SK-N-SH (cell line): ENCODE measurements at regions not wholly inside any gene's neighbourhood (a gene's known extent, or its start where the extent isn't known, plus 50 kb on each side); places are given as distances from the start of the nearest gene placed in this dataset.

Experiments
- CTCF ChIA-PET: fragments of 300-600, 350-600 bp; formaldehyde crosslinking; extraction: SDS; loops from one replicate; lab custom pipeline; 2021; lab: Yijun Ruan, JAX
- POLR2A ChIA-PET: fragments of 350-600 bp; sonication (Branson Sonifier 250); formaldehyde crosslinking; extraction: SDS; loops from one replicate; lab custom pipeline; 2020; ENCODE audit warnings: antibody characterized with exemption, inconsistent platforms; lab: Yijun Ruan, JAX
- DNase-seq: peaks from one replicate; pipeline ENCODE4 v3.0.0; 2012
- H2AFZ ChIP-seq: fragments of 200-600 bp; sonication (generic); 2 replicates; pipeline ENCODE4 v1.8.1; 2016; ENCODE audit warnings: antibody characterized with exemption, mild to moderate bottlenecking, low read depth
- H3F3A ChIP-seq: fragments of 200-600 bp; sonication (generic); replicated peaks from 2 replicates; pipeline ENCODE3; 2016; ENCODE audit warnings: antibody characterized with exemption, mild to moderate bottlenecking; ENCODE audit not compliant: insufficient read depth
- H3K27ac ChIP-seq, 2 experiments: fragments of 200-500 bp in 1 of 2; fragments of 200-600 bp in 1 of 2; sonication (Bioruptor generic) in 1 of 2; sonication (generic), shearing (Covaris generic) in 1 of 2; 2 replicates each; pipeline versions ENCODE4 v1.5.1 to v1.6.1; 2014 to 2016; ENCODE audit warnings: low read depth in 2 of 2, inconsistent platforms in 1 of 2, low read length in 1 of 2, mild to moderate bottlenecking in 1 of 2, mixed read lengths in 1 of 2
- H3K27me3 ChIP-seq: fragments of 200-600 bp; sonication (generic), shearing (Covaris generic); 2 replicates; pipeline ENCODE4 v1.6.1; 2016; ENCODE audit warnings: mixed run types; ENCODE audit not compliant: insufficient read depth
- H3K36me3 ChIP-seq, 2 experiments: fragments of 200-500 bp in 1 of 2; fragments of 200-600 bp in 1 of 2; sonication (Bioruptor generic) in 1 of 2; sonication (generic) in 1 of 2; replicated peaks in 1 of 2; 2 replicates each; pipeline versions ENCODE3 to v1.5.1; 2014 to 2016; ENCODE audit warnings: low read length in 1 of 2, mild to moderate bottlenecking in 1 of 2; ENCODE audit not compliant: insufficient read depth in 2 of 2, control insufficient read depth in 1 of 2
- H3K4me1 ChIP-seq, 2 experiments: fragments of 200-500 bp in 1 of 2; fragments of 200-600 bp in 1 of 2; sonication (Bioruptor generic) in 1 of 2; sonication (generic), shearing (Covaris generic) in 1 of 2; 2 replicates each; pipeline versions ENCODE4 v1.5.1 to v1.6.1; 2014 to 2016; ENCODE audit warnings: low read depth in 1 of 2, low read length in 1 of 2, mixed run types in 1 of 2; ENCODE audit not compliant: insufficient read depth in 2 of 2, control insufficient read depth in 1 of 2
- H3K4me2 ChIP-seq: fragments of 200-600 bp; sonication (generic), shearing (Covaris generic); 2 replicates; pipeline ENCODE4 v1.6.1; 2017; ENCODE audit warnings: mixed run types
- H3K4me3 ChIP-seq, 2 experiments: fragments of 200-500 bp in 1 of 2; fragments of 200-600 bp in 1 of 2; sonication (Bioruptor generic) in 1 of 2; sonication (generic), shearing (Covaris generic) in 1 of 2; 2 replicates each; pipeline versions ENCODE4 v1.5.1 to v1.8.1; 2014 to 2016; ENCODE audit warnings: low read depth in 2 of 2, inconsistent platforms in 1 of 2, low read length in 1 of 2, mild to moderate bottlenecking in 1 of 2, mixed read lengths in 1 of 2, moderate library complexity in 1 of 2
- H3K79me2 ChIP-seq: fragments of 200-600 bp; sonication (generic); 2 replicates; pipeline ENCODE4 v1.8.1; 2017; ENCODE audit warnings: mild to moderate bottlenecking; ENCODE audit not compliant: insufficient read depth
- H3K9ac ChIP-seq: fragments of 200-600 bp; sonication (generic); 2 replicates; pipeline ENCODE4 v1.6.1; 2017; ENCODE audit warnings: mixed run types
- H3K9me2 ChIP-seq: fragments of 200-600 bp; sonication (generic); 2 replicates; pipeline ENCODE4 v1.6.1; 2017; ENCODE audit warnings: mixed run types
- H3K9me3 ChIP-seq: fragments of 200-600 bp; sonication (generic); 2 replicates; pipeline ENCODE4 v1.6.1; 2017; ENCODE audit warnings: mixed run types, mild to moderate bottlenecking, moderate library complexity
- H4K20me1 ChIP-seq: fragments of 200-600 bp; sonication (generic); 2 replicates; pipeline ENCODE4 v1.6.1; 2017; ENCODE audit warnings: mild to moderate bottlenecking, mixed run types; ENCODE audit not compliant: insufficient read depth
- FOSL2 ChIP-seq: IDR thresholded peaks from 2 replicates; pipeline ENCODE4 v1.4.0; 2012; ENCODE audit warnings: low read depth, mild to moderate bottlenecking, moderate library complexity, borderline replicate concordance
- FOXM1 ChIP-seq: IDR thresholded peaks from 2 replicates; pipeline ENCODE4 v1.4.0; 2012; ENCODE audit warnings: low read depth, mild to moderate bottlenecking
- GABPA ChIP-seq: IDR thresholded peaks from 2 replicates; pipeline ENCODE4 v1.4.0; 2012; ENCODE audit warnings: low read depth, mild to moderate bottlenecking
- MXI1 ChIP-seq: IDR thresholded peaks from 2 replicates; pipeline ENCODE4 v1.6.1; 2012; ENCODE audit warnings: mild to moderate bottlenecking, low read depth, low read length, improper control_type of control experiment
- NFIC ChIP-seq: IDR thresholded peaks from 2 replicates; pipeline ENCODE4 v1.4.0; 2012; ENCODE audit warnings: borderline replicate concordance
- NRF1 ChIP-seq: IDR thresholded peaks from 2 replicates; pipeline ENCODE4 v1.6.1; 2012; ENCODE audit warnings: low read depth, mild to moderate bottlenecking, low read length
- RAD21 ChIP-seq: IDR thresholded peaks from 2 replicates; pipeline ENCODE4 v1.6.1; 2012; ENCODE audit warnings: mild to moderate bottlenecking, low read length
- RCOR1 ChIP-seq: fragments of 150-350 bp; IDR thresholded peaks from 2 replicates; pipeline ENCODE4 v1.6.1; 2017; ENCODE audit warnings: antibody characterized with exemption, low read length
- RFX5 ChIP-seq: IDR thresholded peaks from 2 replicates; pipeline ENCODE4 v1.6.1; 2012; ENCODE audit warnings: mild to moderate bottlenecking, improper control_type of control experiment, low read length
- RXRA ChIP-seq: IDR thresholded peaks from 2 replicates; pipeline ENCODE4 v1.4.0; 2012; ENCODE audit warnings: low read depth, mild to moderate bottlenecking, borderline replicate concordance
- SIN3A ChIP-seq: IDR thresholded peaks from 2 replicates; pipeline ENCODE4 v1.6.1; 2012; ENCODE audit warnings: low read depth, mild to moderate bottlenecking, low read length, moderate library complexity, borderline replicate concordance
- SMC3 ChIP-seq: IDR thresholded peaks from 2 replicates; pipeline ENCODE4 v1.6.1; 2012; ENCODE audit warnings: low read depth, low read length, improper control_type of control experiment
- TAF1 ChIP-seq: IDR thresholded peaks from 2 replicates; pipeline ENCODE4 v1.6.1; 2012; ENCODE audit warnings: low read depth, mild to moderate bottlenecking, low read length, moderate library complexity, borderline replicate concordance
- WGBS: methylation state at CpG from one replicate; pipeline ENCODE4 v1.1.6; 2017; ENCODE audit warnings: low lambda C conversion rate; 5-methylcytosine and 5-hydroxymethylcytosine counted together
- TF ChIP-seq, protein P1 (sequence below): IDR thresholded peaks from 2 replicates; pipeline ENCODE4; 2012
- TF ChIP-seq, protein P2 (sequence below): fragments of 200-600 bp; sonication (generic); IDR thresholded peaks from 2 replicates; pipeline ENCODE4 v1.6.1; 2017; ENCODE audit warnings: antibody characterized with exemption, mild to moderate bottlenecking, moderate library complexity

- H3K36me3 ChIP-seq: no peaks in the 10 kb centered on the region
- TF ChIP-seq NRF1 (no peak), MXI1 (no peak), SIN3A (no peak), RXRA (no peak)
- no peaks in the 10 kb centered on the region for H3K9me3 ChIP-seq
- no peak for DNase-seq
- H3K9me2 ChIP-seq: no peaks in the 10 kb centered on the region
- ChIA-PET CTCF (interaction anchor here (1.1 to 1.4 kb wide), 3 partner anchors 10 to 453 kb away, joined by 3 read pairs; no protein-coding TSS in a partner anchor), POLR2A (no interaction called here)
- no peak overlapping the region for H3K27ac ChIP-seq
- H3K4me3 ChIP-seq: no peak overlapping the region
- WGBS: 89% methylated on average over 1 of the region's 1 CpG
- H3K9ac ChIP-seq: no peak overlapping the region
- H3F3A ChIP-seq: no peaks in the 10 kb centered on the region
- H3K4me2 ChIP-seq: no peak overlapping the region
- no peak overlapping the region for H2AFZ ChIP-seq
- H3K79me2 ChIP-seq: no peaks in the 10 kb centered on the region
- H4K20me1 ChIP-seq: no peaks in the 10 kb centered on the region
- H3K27me3 ChIP-seq: no peaks in the 10 kb centered on the region
- peaks cover 0 to 5% of the 10 kb centered on the region in 2 experiments; a peak in 2 of 4 replicates for H3K4me1 ChIP-seq
Observed at GRCh38 chr2:48135797-48136196, 178.7 kb upstream of the FOXN2 start.

GRCh38 chr2:48137829-48138228 is 176.7 kb upstream of the FOXN2 start:
- Histone ChIP-seq H3K9me2 (no peaks in the 10 kb centered on the region), H3K4me3 (no peak overlapping the region), H3K27me3 (no peaks in the 10 kb centered on the region), H3K36me3 (no peaks in the 10 kb centered on the region), H3K9ac (no peak overlapping the region), H3F3A (no peaks in the 10 kb centered on the region), H2AFZ (no peak overlapping the region), H3K4me1 (no peaks in the 10 kb centered on the region), H3K79me2 (no peaks in the 10 kb centered on the region), H3K4me2 (no peak overlapping the region), H4K20me1 (no peaks in the 10 kb centered on the region), H3K27ac (no peak overlapping the region), H3K9me3 (no peaks in the 10 kb centered on the region)
- no peak for TF ChIP-seq FOXM1
- no peak for TF ChIP-seq RFX5
- POLR2A ChIA-PET: no interaction called here
- CTCF ChIA-PET: no interaction called here
- DNase-seq: no peak
- WGBS: 6% methylated on average over 1 of the region's 1 CpG

DNA sequence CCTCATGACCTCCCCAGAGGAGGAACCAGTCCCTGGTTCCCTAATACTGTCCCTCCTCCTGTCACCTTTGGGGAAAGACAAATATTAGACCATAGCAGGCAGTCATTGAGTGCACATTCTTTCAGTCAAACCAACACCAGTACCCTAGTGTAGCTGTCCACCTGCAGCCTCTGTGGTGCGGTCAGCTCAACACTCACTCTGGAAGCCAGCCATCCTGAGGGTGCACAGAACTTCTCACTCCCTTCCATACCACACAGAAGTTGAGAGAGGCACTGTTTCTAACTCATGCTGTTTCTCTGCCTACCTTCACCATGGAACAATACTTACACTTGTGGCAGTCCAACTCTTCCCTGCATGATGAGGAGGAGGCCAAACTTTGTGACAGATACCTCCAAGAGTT is 175.6 kb upstream of the FOXN2 start:
- POLR2A ChIA-PET: no interaction called here
- DNase-seq: no peak
- no peaks in the 10 kb centered on the region for H3K9me3 ChIP-seq

More for the DNA sequence above, 175.6 kb upstream of the FOXN2 start:
- Histone ChIP-seq H3K4me3 (no peak overlapping the region), H3K4me1 (no peaks in the 10 kb centered on the region), H3K4me2 (no peak overlapping the region), H4K20me1 (no peaks in the 10 kb centered on the region), H3K9me2 (no peaks in the 10 kb centered on the region), H3F3A (no peaks in the 10 kb centered on the region), H3K27ac (no peak overlapping the region), H3K36me3 (no peaks in the 10 kb centered on the region), H3K9ac (no peak overlapping the region), H3K27me3 (no peaks in the 10 kb centered on the region), H2AFZ (no peak overlapping the region), H3K79me2 (no peaks in the 10 kb centered on the region)
- TF ChIP-seq FOXM1: no peak
- TF ChIP-seq MXI1: no peak
- TF ChIP-seq, protein P1, sequence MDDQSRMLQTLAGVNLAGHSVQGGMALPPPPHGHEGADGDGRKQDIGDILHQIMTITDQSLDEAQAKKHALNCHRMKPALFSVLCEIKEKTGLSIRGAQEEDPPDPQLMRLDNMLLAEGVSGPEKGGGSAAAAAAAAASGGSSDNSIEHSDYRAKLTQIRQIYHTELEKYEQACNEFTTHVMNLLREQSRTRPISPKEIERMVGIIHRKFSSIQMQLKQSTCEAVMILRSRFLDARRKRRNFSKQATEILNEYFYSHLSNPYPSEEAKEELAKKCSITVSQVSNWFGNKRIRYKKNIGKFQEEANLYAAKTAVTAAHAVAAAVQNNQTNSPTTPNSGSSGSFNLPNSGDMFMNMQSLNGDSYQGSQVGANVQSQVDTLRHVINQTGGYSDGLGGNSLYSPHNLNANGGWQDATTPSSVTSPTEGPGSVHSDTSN: no peak
- TF ChIP-seq GABPA: no peak
- no peak for TF ChIP-seq FOSL2
- no peak for TF ChIP-seq SIN3A
- no peak for TF ChIP-seq RCOR1
- no peak for TF ChIP-seq RXRA
- no peak for TF ChIP-seq NFIC
- no peak for TF ChIP-seq TAF1
- no peak for TF ChIP-seq RAD21
- no peak for TF ChIP-seq SMC3
- TF ChIP-seq, protein P2, sequence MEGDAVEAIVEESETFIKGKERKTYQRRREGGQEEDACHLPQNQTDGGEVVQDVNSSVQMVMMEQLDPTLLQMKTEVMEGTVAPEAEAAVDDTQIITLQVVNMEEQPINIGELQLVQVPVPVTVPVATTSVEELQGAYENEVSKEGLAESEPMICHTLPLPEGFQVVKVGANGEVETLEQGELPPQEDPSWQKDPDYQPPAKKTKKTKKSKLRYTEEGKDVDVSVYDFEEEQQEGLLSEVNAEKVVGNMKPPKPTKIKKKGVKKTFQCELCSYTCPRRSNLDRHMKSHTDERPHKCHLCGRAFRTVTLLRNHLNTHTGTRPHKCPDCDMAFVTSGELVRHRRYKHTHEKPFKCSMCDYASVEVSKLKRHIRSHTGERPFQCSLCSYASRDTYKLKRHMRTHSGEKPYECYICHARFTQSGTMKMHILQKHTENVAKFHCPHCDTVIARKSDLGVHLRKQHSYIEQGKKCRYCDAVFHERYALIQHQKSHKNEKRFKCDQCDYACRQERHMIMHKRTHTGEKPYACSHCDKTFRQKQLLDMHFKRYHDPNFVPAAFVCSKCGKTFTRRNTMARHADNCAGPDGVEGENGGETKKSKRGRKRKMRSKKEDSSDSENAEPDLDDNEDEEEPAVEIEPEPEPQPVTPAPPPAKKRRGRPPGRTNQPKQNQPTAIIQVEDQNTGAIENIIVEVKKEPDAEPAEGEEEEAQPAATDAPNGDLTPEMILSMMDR: no peak
- WGBS: 0% methylated on average over 1 of the region's 1 CpG
- CTCF ChIA-PET: interaction anchor here (0.6 kb wide), 1 partner anchor 1227 kb away, joined by 4 read pairs; no protein-coding TSS in a partner anchor
